OCI-LY3 (cell line): ENCODE measurements at regions not wholly inside any gene's neighbourhood (a gene's known extent, or its start where the extent isn't known, plus 50 kb on each side); places are given as distances from the start of the nearest gene placed in this dataset.

Experiments used
- H2AFZ ChIP-seq: fragments of 200-600, 300-600 bp; shearing (Covaris generic); 2 replicates; pipeline ENCODE4 v1.6.0; 2014; ENCODE audit warnings: antibody characterized with exemption, low read depth, low read length
- H3K27ac ChIP-seq: fragments of 200-600, 300-600 bp; sonication (generic); 2 replicates; pipeline ENCODE4 v1.5.1; 2014; ENCODE audit warnings: mild to moderate bottlenecking, low read length, moderate library complexity, mixed read lengths
- H3K27me3 ChIP-seq: fragments of 200-600, 300-600 bp; sonication (generic); 2 replicates; pipeline ENCODE4 v1.6.1; 2014; ENCODE audit warnings: low read depth, low read length, mixed read lengths
- H3K36me3 ChIP-seq: fragments of 200-600, 300-600 bp; sonication (generic); replicated peaks from 2 replicates; pipeline ENCODE3; 2014; ENCODE audit warnings: low read depth, low read length, mixed read lengths
- H3K4me1 ChIP-seq: fragments of 300-600, 200-600 bp; sonication (generic); 2 replicates; pipeline ENCODE4 v1.6.1; 2014; ENCODE audit warnings: low read length, mixed read lengths
- H3K4me2 ChIP-seq: fragments of 200-600, 300-600 bp; sonication (generic); 2 replicates; pipeline ENCODE4 v1.6.1; 2014; ENCODE audit warnings: low read length, mixed read lengths
- H3K4me3 ChIP-seq: fragments of 300-600, 200-600 bp; sonication (generic); 2 replicates; pipeline ENCODE4 v1.5.1; 2014; ENCODE audit warnings: antibody characterized with exemption, mild to moderate bottlenecking, low read length, moderate library complexity
- H3K79me2 ChIP-seq: fragments of 300-600, 200-600 bp; shearing (Covaris generic); 2 replicates; pipeline ENCODE4 v1.6.1; 2014; ENCODE audit warnings: mild to moderate bottlenecking, low read length, mixed read lengths
- H3K9ac ChIP-seq: fragments of 300-600, 200-600 bp; shearing (Covaris generic); 2 replicates; pipeline ENCODE4 v1.6.0; 2014; ENCODE audit warnings: mild to moderate bottlenecking, low read length, moderate library complexity
- H3K9me3 ChIP-seq: fragments of 200-600, 300-600 bp; shearing (Covaris generic); 2 replicates; pipeline ENCODE4 v1.6.1; 2014; ENCODE audit warnings: low read length, mixed read lengths; ENCODE audit not compliant: insufficient read depth
- H4K20me1 ChIP-seq: fragments of 200-600, 300-600 bp; sonication (generic); 2 replicates; pipeline ENCODE4 v1.6.1; 2016; ENCODE audit warnings: low read length, mixed read lengths; ENCODE audit not compliant: insufficient read depth
- EZH2phosphoT487 ChIP-seq: fragments of 200-600 bp; shearing (Covaris generic); IDR thresholded peaks from 2 replicates; pipeline ENCODE4 v1.6.1; 2018; ENCODE audit warnings: antibody characterized with exemption, mixed run types, low read depth
- TF ChIP-seq, protein P1 (sequence below): fragments of 200-600, 300-600 bp; sonication (generic); IDR thresholded peaks from 2 replicates; pipeline ENCODE4 v1.5.1; 2014; ENCODE audit warnings: antibody characterized with exemption, low read length, low read depth

DNA sequence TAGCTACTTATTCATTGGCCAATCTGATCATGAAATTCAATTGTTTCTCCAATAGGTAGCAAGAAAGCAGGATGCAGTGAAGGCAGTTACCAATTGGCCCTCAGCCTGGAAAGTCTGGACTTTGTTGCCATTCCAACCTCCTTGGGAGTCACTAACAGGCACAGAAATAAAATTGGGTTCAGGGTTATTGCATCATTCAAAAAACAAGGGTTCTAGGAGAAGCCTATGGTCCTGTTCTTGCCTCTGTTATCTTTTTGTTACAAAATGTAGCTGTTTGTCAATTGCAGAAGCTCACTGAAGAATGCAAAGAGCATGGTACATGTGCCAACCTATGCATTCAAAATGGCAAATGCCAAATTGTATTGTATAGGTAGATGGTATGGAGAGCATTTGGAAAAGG, 51.0 kb upstream of the CCNG1 start:
- H3K36me3 ChIP-seq: no peaks in the 10 kb centered on the region
- H3K27me3 ChIP-seq: no peaks in the 10 kb centered on the region
- peaks cover 12% of the 10 kb centered on the region for H3K4me1 ChIP-seq
- no peak overlapping the region for H3K4me3 ChIP-seq
- no peaks in the 10 kb centered on the region for H3K9me3 ChIP-seq
- H3K9ac ChIP-seq: no peak overlapping the region
- no peak overlapping the region for H2AFZ ChIP-seq
- no peaks in the 10 kb centered on the region for H3K79me2 ChIP-seq
- H3K27ac ChIP-seq: no peak overlapping the region
- no peaks in the 10 kb centered on the region for H4K20me1 ChIP-seq
- no peak overlapping the region for H3K4me2 ChIP-seq
- TF ChIP-seq, protein P1, sequence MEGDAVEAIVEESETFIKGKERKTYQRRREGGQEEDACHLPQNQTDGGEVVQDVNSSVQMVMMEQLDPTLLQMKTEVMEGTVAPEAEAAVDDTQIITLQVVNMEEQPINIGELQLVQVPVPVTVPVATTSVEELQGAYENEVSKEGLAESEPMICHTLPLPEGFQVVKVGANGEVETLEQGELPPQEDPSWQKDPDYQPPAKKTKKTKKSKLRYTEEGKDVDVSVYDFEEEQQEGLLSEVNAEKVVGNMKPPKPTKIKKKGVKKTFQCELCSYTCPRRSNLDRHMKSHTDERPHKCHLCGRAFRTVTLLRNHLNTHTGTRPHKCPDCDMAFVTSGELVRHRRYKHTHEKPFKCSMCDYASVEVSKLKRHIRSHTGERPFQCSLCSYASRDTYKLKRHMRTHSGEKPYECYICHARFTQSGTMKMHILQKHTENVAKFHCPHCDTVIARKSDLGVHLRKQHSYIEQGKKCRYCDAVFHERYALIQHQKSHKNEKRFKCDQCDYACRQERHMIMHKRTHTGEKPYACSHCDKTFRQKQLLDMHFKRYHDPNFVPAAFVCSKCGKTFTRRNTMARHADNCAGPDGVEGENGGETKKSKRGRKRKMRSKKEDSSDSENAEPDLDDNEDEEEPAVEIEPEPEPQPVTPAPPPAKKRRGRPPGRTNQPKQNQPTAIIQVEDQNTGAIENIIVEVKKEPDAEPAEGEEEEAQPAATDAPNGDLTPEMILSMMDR: no peak
- no peak for TF ChIP-seq EZH2phosphoT487

GRCh38 chr5:163387589-163388343, 49.6 kb upstream of the CCNG1 start:
- Histone ChIP-seq H3K4me1 (peaks cover 12% of the 10 kb centered on the region), H3K4me3 (no peak overlapping the region), H3K9ac (no peak overlapping the region), H3K9me3 (no peaks in the 10 kb centered on the region), H3K27ac (no peak overlapping the region), H3K4me2 (no peak overlapping the region), H3K79me2 (no peaks in the 10 kb centered on the region), H2AFZ (no peak overlapping the region), H3K27me3 (no peaks in the 10 kb centered on the region), H4K20me1 (no peaks in the 10 kb centered on the region), H3K36me3 (no peaks in the 10 kb centered on the region)
- no peak for TF ChIP-seq EZH2phosphoT487
- TF ChIP-seq, protein P1: no peak
